Upper lobe of left lung (tissue), 4 donors: ENCODE measurements at regions not wholly inside any gene's neighbourhood (a gene's known extent, or its start where the extent isn't known, plus 50 kb on each side); places are given as distances from the start of the nearest gene placed in this dataset.

ENCODE experiments used
- POLR2A ChIP-seq, 4 donors: fragments of 450-650 bp; IDR thresholded peaks; one replicate each; pipeline ENCODE4 v1.5.1; 2016 to 2017; ENCODE audit warnings: antibody characterized with exemption in 4 of 4, mild to moderate bottlenecking in 2 of 4
- TF ChIP-seq, protein P1 (sequence below), 6 experiments: fragments of 450-650 bp in 4 of 6; fragments of 200-600 bp in 2 of 6; sonication (generic) in 2 of 6; IDR thresholded peaks; one replicate each; pipeline ENCODE4 v1.5.1; 2016 to 2019; ENCODE audit warnings: antibody characterized with exemption in 6 of 6

- TF ChIP-seq, protein P1, sequence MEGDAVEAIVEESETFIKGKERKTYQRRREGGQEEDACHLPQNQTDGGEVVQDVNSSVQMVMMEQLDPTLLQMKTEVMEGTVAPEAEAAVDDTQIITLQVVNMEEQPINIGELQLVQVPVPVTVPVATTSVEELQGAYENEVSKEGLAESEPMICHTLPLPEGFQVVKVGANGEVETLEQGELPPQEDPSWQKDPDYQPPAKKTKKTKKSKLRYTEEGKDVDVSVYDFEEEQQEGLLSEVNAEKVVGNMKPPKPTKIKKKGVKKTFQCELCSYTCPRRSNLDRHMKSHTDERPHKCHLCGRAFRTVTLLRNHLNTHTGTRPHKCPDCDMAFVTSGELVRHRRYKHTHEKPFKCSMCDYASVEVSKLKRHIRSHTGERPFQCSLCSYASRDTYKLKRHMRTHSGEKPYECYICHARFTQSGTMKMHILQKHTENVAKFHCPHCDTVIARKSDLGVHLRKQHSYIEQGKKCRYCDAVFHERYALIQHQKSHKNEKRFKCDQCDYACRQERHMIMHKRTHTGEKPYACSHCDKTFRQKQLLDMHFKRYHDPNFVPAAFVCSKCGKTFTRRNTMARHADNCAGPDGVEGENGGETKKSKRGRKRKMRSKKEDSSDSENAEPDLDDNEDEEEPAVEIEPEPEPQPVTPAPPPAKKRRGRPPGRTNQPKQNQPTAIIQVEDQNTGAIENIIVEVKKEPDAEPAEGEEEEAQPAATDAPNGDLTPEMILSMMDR (IDR thresholded peaks at IDR 0.05), result no peak
- no peak for TF ChIP-seq POLR2A (IDR thresholded peaks at IDR 0.05)
These were observed 232.7 kb downstream of the IGSF11 start for GRCh38 chr3:118801899-118802298.
